G401 (cell line): ENCODE measurements at regions not wholly inside any gene's neighbourhood (a gene's known extent, or its start where the extent isn't known, plus 50 kb on each side); places are given as distances from the start of the nearest gene placed in this dataset.

Experiments used
- DNase-seq: peaks from one replicate; pipeline ENCODE4 v3.0.0-alpha.2; 2015; ENCODE audit warnings: low spot score
- in situ Hi-C: cut with HindIII; loops from 2 replicates; pipeline ENCODE4 v1.10.0; 2016; ENCODE audit warnings: low sequenced_read_pairs, mixed read lengths

DNA sequence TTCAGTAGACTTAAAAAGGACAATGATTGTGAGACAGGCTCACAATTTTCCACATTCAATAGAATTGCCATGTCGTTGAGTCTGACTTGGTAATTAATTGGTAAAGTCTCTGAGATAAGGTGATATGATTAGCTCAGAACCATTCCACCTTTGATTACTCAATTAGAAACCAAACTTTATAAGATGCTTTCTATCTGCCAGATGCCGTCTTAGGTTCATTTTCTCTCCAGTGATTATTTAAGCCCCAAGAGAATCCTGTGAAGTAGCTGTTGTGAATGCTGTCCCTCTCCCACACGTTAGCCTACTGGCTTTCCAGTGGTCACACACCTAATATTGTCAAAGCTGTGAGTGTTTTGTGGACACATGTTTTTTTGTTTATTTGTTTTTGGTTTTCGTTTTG lies 528.9 kb upstream of the ZNF462 start:
- in situ Hi-C loops: no loop called here
- DNase-seq: no peak

- no peak for DNase-seq
- in situ Hi-C loops: no loop called here
Measured at GRCh38 chr9:106339882-106340281, 523.1 kb upstream of the ZNF462 start.

- in situ Hi-C loops: no loop called here
- no peak for DNase-seq
Measured at GRCh38 chr9:106350777-106351176, 512.2 kb upstream of the ZNF462 start.

- DNase-seq: no peak
- in situ Hi-C loops: no loop called here
Measured at GRCh38 chr9:106356924-106357323, 506.0 kb upstream of the ZNF462 start.

- no peak for DNase-seq
- in situ Hi-C loops: no loop called here
Measured at GRCh38 chr9:106358331-106358730, 504.6 kb upstream of the ZNF462 start.

DNA sequence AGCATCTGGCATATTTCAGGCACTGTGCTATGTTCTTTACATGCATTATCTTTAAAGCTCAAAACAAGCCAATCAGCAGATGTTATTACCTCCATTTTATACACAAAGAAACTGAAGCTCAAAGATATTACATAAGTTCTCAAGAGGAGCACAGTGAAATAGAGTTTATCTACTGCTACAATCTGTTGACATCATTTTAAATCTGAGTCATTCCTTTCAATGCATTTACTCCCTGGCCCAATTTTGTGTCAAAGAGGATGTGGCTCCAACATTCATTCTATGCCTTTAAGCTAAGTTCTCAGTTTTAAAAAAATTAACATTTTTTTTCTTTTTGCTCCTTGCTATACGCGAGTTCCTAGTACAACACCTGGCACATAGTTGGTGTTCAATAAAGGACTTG lies 486.3 kb upstream of the ZNF462 start:
- no peak for DNase-seq
- in situ Hi-C loops: no loop called here

- in situ Hi-C loops: no loop called here
Measured at GRCh38 chr9:106383072-106383471, 479.9 kb upstream of the ZNF462 start.

GRCh38 chr9:106387965-106388364 lies 475.0 kb upstream of the ZNF462 start:
- in situ Hi-C loops: no loop called here
- no peak for DNase-seq

More at GRCh38 chr9:106383072-106383471, 479.9 kb upstream of the ZNF462 start:
- no peak for DNase-seq

DNA sequence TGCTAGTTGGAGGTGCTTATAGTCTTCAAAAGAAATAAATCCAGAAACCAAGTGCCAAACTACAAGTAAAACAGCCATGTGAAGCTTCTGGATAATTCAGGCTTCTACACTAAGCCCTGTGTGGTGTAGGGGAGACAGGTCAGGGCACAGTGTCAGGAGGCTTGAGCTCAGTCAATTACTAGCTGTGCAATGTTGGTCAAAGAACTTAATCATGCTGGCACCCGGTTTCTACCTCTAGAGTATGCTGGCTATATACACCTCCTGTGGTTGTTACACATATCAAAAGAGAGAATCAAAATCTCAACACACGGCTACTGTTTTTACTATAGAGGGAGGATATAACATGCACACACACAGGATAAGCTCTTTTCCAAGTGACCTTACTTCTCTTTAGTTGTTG lies 469.7 kb upstream of the ZNF462 start:
- no peak for DNase-seq
- in situ Hi-C loops: no loop called here

- DNase-seq: no peak
- in situ Hi-C loops: no loop called here
Measured at GRCh38 chr9:106400170-106400569, 462.8 kb upstream of the ZNF462 start.

DNA sequence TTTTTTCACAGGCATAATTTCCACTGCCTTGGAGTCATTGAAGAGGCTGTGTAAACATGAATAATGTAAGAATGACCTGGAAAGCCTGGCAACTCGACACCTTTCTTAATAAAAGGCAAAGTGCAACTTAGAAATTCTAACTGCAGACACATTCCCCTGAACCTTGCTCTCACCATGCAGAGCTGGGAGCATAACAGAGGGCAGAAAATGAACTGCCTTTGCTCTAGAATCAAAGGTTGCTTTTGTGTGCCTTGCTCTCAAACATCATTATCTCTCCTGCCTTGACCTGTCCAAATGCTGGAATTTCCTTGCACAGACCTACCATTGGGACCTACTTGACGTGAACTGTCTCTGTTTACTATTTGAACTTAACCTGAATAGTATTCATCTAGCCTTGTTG lies 462.0 kb upstream of the ZNF462 start:
- no peak for DNase-seq
- in situ Hi-C loops: no loop called here

DNA sequence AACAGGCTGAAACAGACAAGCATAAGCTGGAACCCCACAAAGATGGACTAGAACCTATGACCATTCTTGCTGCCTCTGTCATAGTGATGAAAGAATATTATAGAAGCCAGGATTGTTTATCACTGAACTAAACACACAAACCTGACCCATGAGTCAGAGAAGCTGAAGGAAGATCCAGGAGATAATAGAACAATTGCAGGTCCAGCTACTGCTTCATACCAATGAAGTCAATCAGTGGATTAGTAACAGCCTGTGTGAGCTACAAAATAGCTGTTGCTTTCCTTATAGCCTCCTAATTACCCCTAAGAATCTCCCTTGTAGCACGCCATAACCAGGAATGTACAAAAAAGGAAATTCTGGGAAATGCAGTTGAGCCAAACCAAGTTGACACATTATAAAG lies 459.9 kb upstream of the ZNF462 start:
- in situ Hi-C loops: no loop called here
- DNase-seq: no peak

DNA sequence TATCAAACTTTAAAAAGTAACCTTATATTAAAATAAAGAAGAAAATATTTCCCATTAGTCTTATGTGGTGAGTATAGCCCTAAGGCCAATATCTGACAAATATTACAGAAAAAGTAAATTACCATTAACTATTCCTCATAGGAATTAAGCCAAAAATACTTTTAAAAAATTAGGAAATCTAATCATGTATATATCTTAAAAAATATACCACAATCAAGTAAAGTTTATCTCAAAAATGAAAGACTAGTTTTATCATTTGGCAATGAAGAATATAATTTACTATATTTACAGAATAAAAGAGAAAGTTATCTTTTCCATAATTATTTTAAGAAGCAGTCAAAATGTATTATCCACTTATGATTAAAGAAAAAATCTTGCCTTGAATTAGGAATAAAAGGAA lies 458.8 kb upstream of the ZNF462 start:
- in situ Hi-C loops: no loop called here
- no peak for DNase-seq

- in situ Hi-C loops: no loop called here
Measured at GRCh38 chr9:106405871-106406435, 457.0 kb upstream of the ZNF462 start.

GRCh38 chr9:106414042-106414441 lies 448.9 kb upstream of the ZNF462 start:
- in situ Hi-C loops: no loop called here
- DNase-seq: no peak

More at GRCh38 chr9:106405871-106406435, 457.0 kb upstream of the ZNF462 start:
- no peak for DNase-seq

DNA sequence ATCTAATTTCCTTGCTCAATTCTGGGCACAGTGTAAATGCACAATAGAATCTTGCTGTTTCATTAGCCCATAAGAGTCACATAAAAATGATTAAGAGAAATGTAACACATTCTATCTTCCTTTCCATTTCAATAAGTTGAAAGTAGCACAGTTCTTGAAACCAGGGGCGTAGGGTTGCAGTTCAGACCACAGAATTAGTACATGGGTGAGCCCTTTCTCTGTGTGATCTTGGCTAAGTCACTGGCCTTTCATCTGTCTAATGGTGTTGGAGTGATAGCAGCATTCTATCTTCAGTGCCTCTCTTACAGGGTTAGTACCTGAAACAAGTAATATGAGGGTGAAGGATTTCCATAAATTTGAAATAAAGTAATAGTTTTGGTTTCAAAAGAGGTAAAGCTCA lies 445.3 kb upstream of the ZNF462 start:
- in situ Hi-C loops: no loop called here

DNA sequence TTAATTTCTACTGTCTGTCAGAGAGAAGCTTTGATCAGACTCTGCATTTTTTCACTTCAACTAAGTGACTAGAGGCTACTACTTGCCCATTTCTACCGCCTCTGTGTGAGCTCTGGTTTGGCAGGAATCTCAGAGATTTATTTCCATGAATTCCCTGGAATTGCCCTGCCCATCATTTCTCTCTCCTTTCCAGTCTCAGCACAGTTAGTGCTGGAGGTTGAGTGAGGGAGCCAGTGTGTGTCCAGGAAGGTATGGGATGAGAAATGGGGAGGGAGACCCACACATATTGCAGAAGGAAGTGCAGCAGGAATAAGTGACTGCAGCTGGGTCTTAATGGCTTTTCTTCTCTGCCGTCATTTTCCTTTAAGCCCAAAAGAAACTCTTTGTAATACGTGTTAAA lies 443.1 kb upstream of the ZNF462 start:
- DNase-seq: no peak
- in situ Hi-C loops: no loop called here

More for the DNA sequence above, 445.3 kb upstream of the ZNF462 start:
- no peak for DNase-seq

- in situ Hi-C loops: no loop called here
- no peak for DNase-seq
Measured at GRCh38 chr9:106420511-106420944, 442.4 kb upstream of the ZNF462 start.

- in situ Hi-C loops: no loop called here
- DNase-seq: no peak
Measured at GRCh38 chr9:106421772-106422171, 441.2 kb upstream of the ZNF462 start.

GRCh38 chr9:106423575-106423974 lies 439.4 kb upstream of the ZNF462 start:
- in situ Hi-C loops: no loop called here
- no peak for DNase-seq

GRCh38 chr9:106432631-106433030 lies 430.3 kb upstream of the ZNF462 start:
- in situ Hi-C loops: no loop called here
- DNase-seq: no peak

GRCh38 chr9:106438928-106439327 lies 424.0 kb upstream of the ZNF462 start:
- in situ Hi-C loops: no loop called here
- no peak for DNase-seq
